Activated CD8-positive, alpha-beta T cell treated with anti-CD3 and anti-CD28 coated beads for 36 hours (primary cell): ENCODE measurements at regions not wholly inside any gene's neighbourhood (a gene's known extent, or its start where the extent isn't known, plus 50 kb on each side); places are given as distances from the start of the nearest gene placed in this dataset.
A peak's percentile ranks its signal among the peaks of the same experiment; 100 is the strongest.

Source experiments
- ATAC-seq: fragments of 200-7000 bp; cut with Tn5 transposase; one replicate; pipeline ENCODE4 v1.10.0; 2021; ENCODE audit warnings: mild to moderate bottlenecking, moderate library complexity
- CTCF ChIA-PET: fragments of 350-600 bp; sonication (Branson Sonifier 250); formaldehyde crosslinking; loops from one replicate; lab custom pipeline; 2021; ENCODE audit warnings: antibody characterized with exemption; lab: Charles Lee
- POLR2A ChIA-PET: fragments of 350-600 bp; sonication (Branson Sonifier 250); formaldehyde crosslinking; loops from one replicate; lab custom pipeline; 2021; ENCODE audit warnings: antibody characterized with exemption; lab: Charles Lee
- DNase-seq: peaks from one replicate; pipeline ENCODE4 v3.0.0-alpha.2; 2020
- H3K27ac Mint-ChIP-seq: one replicate; pipeline ENCODE4 v1.8.0; 2021; ENCODE audit warnings: mild to moderate bottlenecking, mixed read lengths
- H3K27me3 Mint-ChIP-seq: one replicate; pipeline ENCODE4 v1.8.0; 2021; ENCODE audit warnings: mixed read lengths
- H3K36me3 Mint-ChIP-seq: one replicate; pipeline ENCODE4 v1.8.0; 2021; ENCODE audit warnings: low read depth, mixed read lengths
- H3K4me1 Mint-ChIP-seq: one replicate; pipeline ENCODE4 v1.8.0; 2021; ENCODE audit warnings: low read depth, mixed read lengths
- H3K4me3 Mint-ChIP-seq: one replicate; pipeline ENCODE4 v1.8.0; 2021; ENCODE audit warnings: mild to moderate bottlenecking, moderate library complexity, mixed read lengths
- H3K9me3 Mint-ChIP-seq: one replicate; pipeline ENCODE4 v1.8.0; 2021; ENCODE audit warnings: mixed read lengths
- CTCF ChIP-seq: fragments of 200-600 bp; IDR thresholded peaks from one replicate; pipeline ENCODE4 v1.8.0; 2022; ENCODE audit warnings: antibody characterized with exemption, mild to moderate bottlenecking
- intact Hi-C: fragments of 100-400 bp; cut with micrococcal nuclease; formaldehyde crosslinking; loops from one replicate; pipeline ENCODE4 v1.10.0; 2022

GRCh38 chr2:9696731-9697130 lies 65.9 kb upstream of the YWHAQ start:
- no peak for TF ChIP-seq CTCF
- intact Hi-C loops = no loop called here
- ATAC-seq = no peak
- Mint-ChIP-seq H3K27me3 (peaks cover 2% of the 10 kb centered on the region), H3K9me3 (peaks cover 3% of the 10 kb centered on the region), H3K4me1 (peaks cover 21% of the 10 kb centered on the region), H3K4me3 (no peak overlapping the region), H3K36me3 (no peaks in the 10 kb centered on the region), H3K27ac (no peak overlapping the region)
- DNase-seq = no peak
- CTCF ChIA-PET = interaction anchor here (1.5 kb wide), 1 partner anchor 17 kb away, joined by 3 read pairs; no protein-coding TSS in a partner anchor
- POLR2A ChIA-PET = no interaction called here

- peak overlapping the region; percentile 3 for H3K27ac Mint-ChIP-seq
- ChIA-PET CTCF (no interaction called here), POLR2A (no interaction called here)
- H3K9me3 Mint-ChIP-seq = peaks cover 3% of the 10 kb centered on the region
- no peak for TF ChIP-seq CTCF
- ATAC-seq (peak; percentile 48), DNase-seq (peak; percentile 57)
- intact Hi-C loops = no loop called here
- H3K36me3 Mint-ChIP-seq = no peaks in the 10 kb centered on the region
- H3K27me3 Mint-ChIP-seq = peaks cover 2% of the 10 kb centered on the region
- no peak overlapping the region for H3K4me3 Mint-ChIP-seq
- H3K4me1 Mint-ChIP-seq = peaks cover 27% of the 10 kb centered on the region
Measured at GRCh38 chr2:9697909-9698308, 67.1 kb upstream of the YWHAQ start.

GRCh38 chr2:9699139-9700108 lies 68.6 kb upstream of the YWHAQ start:
- POLR2A ChIA-PET = interaction anchor here (1.0 to 1.1 kb wide), 2 partner anchors 69 to 79 kb away, joined by 3 read pairs; partner anchors contain the start of gene YWHAQ

GRCh38 chr2:9700109-9700495 lies 69.3 kb upstream of the YWHAQ start:
- peaks cover 2% of the 10 kb centered on the region for H3K27me3 Mint-ChIP-seq
- H3K9me3 Mint-ChIP-seq = peaks cover 3% of the 10 kb centered on the region
- ATAC-seq = no peak
- no peak for TF ChIP-seq CTCF
- H3K4me1 Mint-ChIP-seq = peaks cover 37% of the 10 kb centered on the region
- DNase-seq = no peak
- CTCF ChIA-PET = no interaction called here
- intact Hi-C loops = loop anchor here (5.0 kb wide), 1 partner anchor 43 kb away; no protein-coding TSS in a partner anchor
- H3K4me3 Mint-ChIP-seq = no peak overlapping the region
- no peak overlapping the region for H3K27ac Mint-ChIP-seq
- POLR2A ChIA-PET = interaction anchor here (0.8 to 1.1 kb wide), 2 partner anchors 10 to 79 kb away, joined by 3 read pairs; no protein-coding TSS in a partner anchor
- no peaks in the 10 kb centered on the region for H3K36me3 Mint-ChIP-seq

More at GRCh38 chr2:9699139-9700108, 68.6 kb upstream of the YWHAQ start:
- ATAC-seq (no peak), DNase-seq (peak; percentile 19)
- intact Hi-C loops = loop anchor here (5.0 kb wide), 1 partner anchor 42 kb away; no protein-coding TSS in a partner anchor
- H3K4me3 Mint-ChIP-seq = no peak overlapping the region
- H3K27ac Mint-ChIP-seq = no peak overlapping the region
- CTCF ChIA-PET = no interaction called here
- no peak for TF ChIP-seq CTCF
- H3K9me3 Mint-ChIP-seq = peaks cover 3% of the 10 kb centered on the region
- no peaks in the 10 kb centered on the region for H3K36me3 Mint-ChIP-seq
- peaks cover 2% of the 10 kb centered on the region for H3K27me3 Mint-ChIP-seq
- H3K4me1 Mint-ChIP-seq = peaks cover 37% of the 10 kb centered on the region
